IPS-11a (cell line): ENCODE measurements at regions not wholly inside any gene's neighbourhood (a gene's known extent, or its start where the extent isn't known, plus 50 kb on each side); places are given as distances from the start of the nearest gene placed in this dataset.
"Not testable (repeated sequence)": the region's sequence is repeated elsewhere in the genome, so short reads cannot be mapped to it uniquely, and the experiment has no call there.

ENCODE experiments used
- H3K4me3 ChIP-seq: one replicate; pipeline ENCODE4 v1.5.1; 2013; ENCODE audit warnings: low read depth, low read length, control low read depth

DNA sequence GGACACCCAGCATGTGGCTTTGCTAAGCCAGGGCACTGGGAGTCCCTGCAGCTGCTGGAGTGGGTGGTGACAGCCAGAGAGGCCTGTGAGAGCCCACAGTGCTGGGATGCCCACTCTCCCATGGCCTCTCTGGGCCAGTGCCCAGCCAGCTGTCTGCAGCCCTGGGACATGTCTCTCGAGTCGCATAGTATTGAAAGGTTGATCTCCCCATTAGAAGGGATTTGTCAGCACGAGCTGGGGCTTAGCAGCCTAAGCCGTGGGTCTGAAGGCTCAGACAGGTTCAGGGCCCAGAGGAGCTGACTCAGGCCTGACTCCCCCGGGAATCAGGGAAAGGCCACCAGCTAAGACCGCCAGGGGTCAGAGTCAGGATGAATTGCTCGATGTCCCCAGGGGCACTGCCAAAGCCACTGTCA lies 53.5 kb downstream of the FOXD2 start:
- no peak overlapping the region for H3K4me3 ChIP-seq

DNA sequence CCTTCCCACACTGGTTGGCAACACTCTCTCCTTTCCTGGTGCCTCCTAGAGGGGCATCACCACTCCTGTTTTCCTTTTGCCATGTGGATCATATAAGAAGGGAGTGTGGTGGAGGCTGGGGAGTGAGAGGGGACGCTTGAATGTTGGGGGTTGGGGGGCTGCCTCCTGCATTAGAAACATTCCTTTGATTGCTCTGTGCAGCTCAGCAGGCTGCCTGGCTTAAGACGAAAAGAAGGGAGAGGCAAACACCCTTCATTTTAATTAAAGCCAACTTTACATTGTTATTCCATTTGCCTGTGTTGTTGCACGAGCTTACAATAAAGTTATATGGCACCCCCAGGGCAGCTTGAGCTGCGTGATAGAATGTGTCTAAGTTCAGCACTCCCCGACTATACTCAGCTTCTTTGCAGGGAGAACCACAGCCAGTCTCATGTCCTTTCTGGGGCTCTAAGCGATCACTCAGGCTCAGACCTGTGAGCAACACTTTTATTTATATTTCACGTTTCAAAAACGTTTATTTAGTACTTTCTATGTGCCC lies 57.4 kb downstream of the FOXD2 start:
- no peak overlapping the region for H3K4me3 ChIP-seq

GRCh38 chr1:47498551-47498950 lies 60.7 kb downstream of the FOXD2 start:
- no peak overlapping the region for H3K4me3 ChIP-seq

GRCh38 chr1:47501069-47501468 lies 63.2 kb downstream of the FOXD2 start:
- no peak overlapping the region for H3K4me3 ChIP-seq

DNA sequence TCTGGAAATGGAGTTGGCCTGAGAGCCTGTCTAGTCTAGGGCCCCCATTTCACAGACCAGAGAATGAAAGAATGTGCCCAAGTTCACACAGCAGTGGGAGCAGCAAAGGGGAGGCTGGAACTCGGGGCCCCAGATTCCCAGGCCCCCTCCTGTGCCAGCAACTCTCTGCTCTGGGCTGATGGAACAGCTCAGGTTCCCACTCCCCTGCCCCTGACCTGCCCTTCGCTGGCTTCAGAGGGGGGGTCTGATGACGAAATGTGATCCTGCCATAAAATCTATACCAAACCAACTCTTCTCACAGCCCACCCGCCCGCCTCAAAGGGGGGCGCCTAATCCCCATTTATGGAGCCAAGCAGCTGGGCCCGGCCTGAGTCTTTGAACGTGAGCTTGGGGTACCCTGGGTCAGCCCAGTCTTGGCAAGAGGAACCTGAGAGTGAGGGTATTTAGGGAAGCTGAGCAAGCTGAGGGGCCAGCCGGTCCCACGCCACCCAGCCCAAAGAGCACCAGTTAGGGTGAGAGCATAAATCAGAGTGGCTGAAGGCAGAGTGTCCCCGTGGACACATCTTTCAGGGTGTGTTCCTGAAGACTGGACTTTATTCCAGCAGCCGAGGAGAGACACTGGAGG lies 65.0 kb downstream of the FOXD2 start:
- no peak overlapping the region for H3K4me3 ChIP-seq

DNA sequence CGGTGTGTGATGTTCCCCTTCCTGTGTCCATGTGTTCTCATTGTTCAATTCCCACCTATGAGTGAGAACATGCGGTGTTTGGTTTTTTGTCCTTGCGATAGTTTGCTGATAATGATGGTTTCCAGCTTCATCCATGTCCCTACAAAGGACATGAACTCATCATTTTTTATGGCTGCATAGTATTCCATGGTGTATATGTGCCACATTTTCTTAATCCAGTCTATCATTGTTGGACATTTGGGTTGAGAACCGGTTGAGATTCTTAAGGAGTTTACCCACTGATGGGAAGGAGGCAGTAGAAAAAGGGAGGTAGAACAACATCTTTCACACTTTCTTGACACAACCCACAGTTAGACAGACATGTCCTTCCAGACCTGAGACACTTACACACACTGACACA lies 67.0 kb downstream of the FOXD2 start:
- H3K4me3 ChIP-seq = not testable (repeated sequence)

GRCh38 chr1:47505267-47505666 lies 67.4 kb downstream of the FOXD2 start:
- no peak overlapping the region for H3K4me3 ChIP-seq

DNA sequence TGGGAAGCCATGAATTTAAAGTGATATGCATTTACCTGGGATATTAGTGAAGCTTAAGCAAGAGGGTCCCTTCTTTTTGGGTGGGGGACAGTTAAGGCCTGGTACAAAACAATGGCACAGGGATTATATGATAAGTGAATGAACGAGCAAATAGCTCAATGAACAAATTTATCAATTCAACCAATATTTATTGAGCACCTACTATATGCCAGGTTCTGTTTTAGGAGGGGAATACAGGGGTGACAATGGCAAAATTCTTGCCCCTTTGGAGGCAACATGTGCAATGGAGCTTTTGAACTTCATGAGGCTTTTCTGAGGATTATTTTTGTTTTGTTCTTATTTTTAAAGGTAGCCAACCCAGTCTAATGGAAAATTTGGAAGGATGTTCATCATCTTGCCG lies 68.2 kb downstream of the FOXD2 start:
- H3K4me3 ChIP-seq = no peak overlapping the region

GRCh38 chr1:47507144-47507543 lies 69.3 kb downstream of the FOXD2 start:
- no peak overlapping the region for H3K4me3 ChIP-seq

- peak overlapping the region; percentile 21 for H3K4me3 ChIP-seq
Measured at GRCh38 chr1:47507881-47508701, 70.2 kb downstream of the FOXD2 start.

- H3K4me3 ChIP-seq = peak overlapping the region; percentile 21
Measured at GRCh38 chr1:47508702-47509431, 71.0 kb downstream of the FOXD2 start.

- no peak overlapping the region for H3K4me3 ChIP-seq
Measured at GRCh38 chr1:47510282-47510811, 72.5 kb downstream of the FOXD2 start.

DNA sequence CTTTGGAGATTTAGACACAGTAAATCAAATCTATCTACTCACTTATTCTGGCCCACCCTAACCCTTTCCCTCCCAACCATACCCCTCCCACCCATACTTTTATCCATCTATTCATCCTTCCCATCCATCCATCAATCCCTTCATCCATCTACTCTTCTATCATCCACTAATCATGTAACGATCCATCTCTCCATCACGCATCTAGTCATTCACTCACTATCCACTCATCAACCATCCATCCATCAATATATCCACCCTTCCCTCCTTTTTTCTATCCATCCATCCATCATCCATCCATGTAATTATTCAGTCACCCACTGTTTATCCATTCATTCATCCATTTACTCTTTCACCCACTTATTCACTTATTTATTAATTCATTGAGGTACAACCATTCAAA lies 74.0 kb downstream of the FOXD2 start:
- no peak overlapping the region for H3K4me3 ChIP-seq

GRCh38 chr1:47513393-47513792 lies 75.5 kb downstream of the FOXD2 start:
- H3K4me3 ChIP-seq = no peak overlapping the region

GRCh38 chr1:47514229-47514628 lies 76.4 kb downstream of the FOXD2 start:
- H3K4me3 ChIP-seq = no peak overlapping the region

GRCh38 chr1:47515164-47515789 lies 77.4 kb downstream of the FOXD2 start:
- H3K4me3 ChIP-seq = no peak overlapping the region

DNA sequence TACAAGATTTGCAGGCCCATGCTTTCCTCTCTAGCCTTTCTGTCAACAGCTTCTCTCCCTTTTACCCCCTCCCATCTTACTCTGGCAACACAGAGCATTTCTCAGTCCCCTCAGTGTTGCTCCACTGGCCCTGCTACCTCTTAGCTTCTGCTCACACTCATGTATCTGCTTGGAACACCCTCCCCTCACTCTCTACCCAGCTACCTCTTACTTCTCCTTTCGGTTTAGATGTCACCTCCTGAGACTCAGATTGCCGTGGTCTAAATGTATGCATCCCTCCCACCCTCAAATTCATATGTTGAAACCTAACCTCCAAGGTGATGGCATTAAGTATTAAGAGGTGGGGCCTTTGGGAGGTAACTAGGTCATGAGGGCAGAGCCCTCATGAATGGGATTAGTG lies 80.1 kb downstream of the FOXD2 start:
- H3K4me3 ChIP-seq = no peak overlapping the region

DNA sequence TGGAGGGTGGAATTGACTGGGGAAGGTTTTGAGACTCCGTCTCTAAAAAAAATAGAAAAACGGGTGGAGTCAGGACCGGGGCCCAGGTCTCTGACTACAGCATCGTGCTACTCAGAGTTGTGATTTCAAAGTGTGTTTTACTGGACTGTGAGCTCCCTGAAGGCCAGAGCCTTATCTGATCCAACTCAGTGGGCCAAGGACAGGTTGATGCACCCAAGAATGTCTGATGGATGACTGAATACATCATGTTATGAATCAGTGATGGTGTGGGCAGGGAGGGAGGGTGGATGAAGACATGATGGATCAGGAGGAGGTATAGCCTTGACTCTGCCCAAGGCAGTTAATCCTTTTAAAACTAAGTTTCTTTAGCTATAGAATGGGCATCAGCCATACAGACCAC lies 81.6 kb downstream of the FOXD2 start:
- no peak overlapping the region for H3K4me3 ChIP-seq

- H3K4me3 ChIP-seq = no peak overlapping the region
Measured at GRCh38 chr1:47519971-47520370, 82.1 kb downstream of the FOXD2 start.

- H3K4me3 ChIP-seq = no peak overlapping the region
Measured at GRCh38 chr1:47521034-47521881, 83.4 kb downstream of the FOXD2 start.
